IPS-18c (cell line): ENCODE measurements at regions not wholly inside any gene's neighbourhood (a gene's known extent, or its start where the extent isn't known, plus 50 kb on each side); places are given as distances from the start of the nearest gene placed in this dataset.
A peak's percentile ranks its signal among the peaks of the same experiment; 100 is the strongest.
"Not testable (repeated sequence)": the region's sequence is repeated elsewhere in the genome, so short reads cannot be mapped to it uniquely, and the experiment has no call there.

ENCODE experiments used
- H3K4me3 ChIP-seq: 2 replicates; pipeline ENCODE4 v1.7.0; 2013; ENCODE audit warnings: low read depth, mild to moderate bottlenecking, low read length, moderate library complexity; ENCODE audit not compliant: insufficient read depth
- H3K9me3 ChIP-seq: one replicate; pipeline ENCODE4 v1.6.1; 2013; ENCODE audit warnings: mild to moderate bottlenecking, low read length, moderate library complexity; ENCODE audit not compliant: control insufficient read depth, insufficient read depth

GRCh38 chr6:27726619-27727023 lies 185.6 kb downstream of the OR2B2 start:
- no peaks in the 10 kb centered on the region for H3K9me3 ChIP-seq
- no peak overlapping the region for H3K4me3 ChIP-seq

- Histone ChIP-seq H3K9me3 (no peaks in the 10 kb centered on the region), H3K4me3 (peak overlapping the region; percentile 37; the same call in 1 of the 2 replicates)
Observed at GRCh38 chr6:27720607-27721580, 191.3 kb downstream of the OR2B2 start.

GRCh38 chr6:27719039-27719438 lies 193.2 kb downstream of the OR2B2 start:
- not testable (repeated sequence) for H3K4me3 ChIP-seq, H3K9me3 ChIP-seq

DNA sequence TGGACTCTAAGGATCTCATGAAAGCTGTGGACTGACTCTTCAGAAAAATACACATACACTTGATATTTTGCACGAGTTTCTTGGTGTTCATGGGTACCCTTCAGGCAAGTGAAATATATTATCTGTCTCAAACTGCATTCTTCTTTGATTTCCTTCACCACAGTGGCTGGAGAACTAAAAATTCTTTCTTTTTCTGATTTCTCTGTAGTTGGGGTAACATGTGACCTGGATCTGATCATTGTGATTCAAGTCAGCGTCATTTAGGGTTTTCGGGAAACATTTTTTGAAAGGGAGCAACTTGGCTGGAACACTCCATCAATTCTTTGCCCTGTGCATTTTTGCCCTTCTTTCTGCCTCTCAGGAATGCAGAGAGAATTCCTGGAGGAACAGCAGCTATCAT lies 205.8 kb downstream of the OR2B2 start:
- Histone ChIP-seq H3K9me3 (no peaks in the 10 kb centered on the region), H3K4me3 (no peak overlapping the region)

DNA sequence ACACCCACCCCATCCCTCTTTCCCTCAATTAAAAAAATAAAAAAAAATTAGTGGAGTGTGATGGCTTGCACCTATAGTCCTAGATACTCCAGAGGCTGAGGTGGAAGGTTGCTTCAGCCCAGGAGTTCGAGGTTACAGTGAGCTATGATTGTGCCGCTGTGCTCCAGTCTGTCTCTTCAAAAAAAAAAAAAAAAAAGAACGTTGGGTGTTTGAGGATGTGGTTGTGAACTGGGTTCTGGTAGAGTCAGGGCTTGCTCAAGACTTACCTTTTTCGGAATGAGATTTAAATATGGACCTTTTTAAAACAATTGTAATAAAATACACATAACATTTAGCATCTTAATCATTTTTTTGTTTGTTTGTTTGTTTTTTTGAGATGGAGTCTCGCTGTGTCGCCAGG lies 211.9 kb downstream of the OR2B2 start:
- Histone ChIP-seq H3K9me3 (no peaks in the 10 kb centered on the region), H3K4me3 (no peak overlapping the region)

DNA sequence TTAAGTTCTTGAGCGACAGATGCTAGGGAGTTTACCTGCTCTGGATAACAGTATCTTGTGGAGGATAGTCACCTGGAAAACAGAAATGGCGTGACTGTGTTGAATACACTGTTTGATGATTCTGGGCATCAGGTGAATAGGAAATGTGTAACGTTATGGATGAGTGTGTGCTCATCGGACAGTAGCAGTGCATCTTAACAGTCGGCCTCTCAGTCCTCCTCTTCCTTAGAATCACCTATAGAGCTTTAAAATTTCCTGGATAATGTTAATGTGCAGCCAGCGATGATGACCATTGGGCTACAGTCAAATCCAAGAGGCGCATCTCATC lies 217.7 kb downstream of the OR2B2 start:
- Histone ChIP-seq H3K9me3 (no peaks in the 10 kb centered on the region), H3K4me3 (peak overlapping the region; percentile 78)

DNA sequence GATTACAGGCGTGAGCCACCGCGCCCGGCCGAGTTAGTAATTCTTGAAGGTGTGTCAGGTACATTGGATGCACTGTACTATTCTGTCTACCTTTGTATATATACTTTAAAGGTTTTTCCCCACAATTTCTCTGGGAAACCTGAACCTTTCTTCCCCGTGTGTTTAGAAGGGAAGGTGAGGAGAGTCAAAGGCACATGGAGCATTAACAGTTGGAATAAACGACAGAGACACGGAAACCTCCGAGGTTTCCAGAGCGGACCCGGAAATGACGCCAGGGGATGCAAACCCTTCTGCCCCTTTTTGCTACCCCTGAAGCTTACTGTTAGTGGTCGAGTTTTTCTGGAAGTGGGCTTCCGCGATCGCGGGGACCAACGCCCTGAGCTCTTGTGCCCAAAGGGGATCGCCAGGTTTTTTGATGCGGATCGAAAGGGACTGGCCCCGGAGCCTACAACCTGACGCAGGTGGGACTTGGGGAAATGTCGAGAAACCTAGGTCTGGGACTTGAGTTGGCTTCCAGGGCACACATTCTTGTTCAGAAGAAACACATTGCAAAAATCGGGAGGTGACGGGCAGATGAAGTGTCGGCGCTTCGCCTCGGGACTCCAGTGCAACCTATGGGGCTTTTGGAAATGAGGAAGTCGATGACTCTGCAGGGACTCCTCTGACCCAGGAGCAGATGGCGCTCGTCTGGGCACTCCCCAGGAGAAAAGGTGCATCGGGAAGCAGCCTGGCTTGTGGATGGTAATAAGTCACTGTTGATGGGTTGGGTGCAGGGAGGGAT lies 218.2 kb downstream of the OR2B2 start:
- no peaks in the 10 kb centered on the region for H3K9me3 ChIP-seq
- H3K4me3 ChIP-seq = peak overlapping the region; percentile 78

DNA sequence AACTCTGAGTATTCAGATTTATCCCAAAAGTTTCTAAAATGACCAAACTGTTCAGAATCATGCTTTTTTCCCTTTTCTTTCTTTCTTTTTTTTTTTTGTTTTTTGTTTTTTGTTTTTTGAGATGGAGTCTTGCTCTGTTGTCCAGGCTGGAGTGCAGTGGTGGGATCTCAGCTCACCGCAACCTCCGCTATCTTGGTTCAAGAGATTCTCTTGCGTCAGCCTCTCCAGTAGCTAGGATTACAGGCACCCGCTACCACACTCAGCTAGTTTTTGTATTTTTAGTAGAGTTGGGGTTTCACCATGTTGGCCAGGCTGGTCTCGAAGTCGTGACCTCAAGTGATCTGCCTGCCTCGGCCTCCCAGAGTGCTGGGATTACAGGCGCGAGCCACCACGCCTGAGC lies 219.2 kb upstream of the ZNF184 start:
- not testable (repeated sequence) for H3K9me3 ChIP-seq

GRCh38 chr6:27688014-27688586 lies 215.2 kb upstream of the ZNF184 start:
- Histone ChIP-seq H3K4me3 (peak overlapping the region; percentile 88), H3K9me3 (no peaks in the 10 kb centered on the region)

More for the DNA sequence above, 219.2 kb upstream of the ZNF184 start:
- not testable (repeated sequence) for H3K4me3 ChIP-seq

DNA sequence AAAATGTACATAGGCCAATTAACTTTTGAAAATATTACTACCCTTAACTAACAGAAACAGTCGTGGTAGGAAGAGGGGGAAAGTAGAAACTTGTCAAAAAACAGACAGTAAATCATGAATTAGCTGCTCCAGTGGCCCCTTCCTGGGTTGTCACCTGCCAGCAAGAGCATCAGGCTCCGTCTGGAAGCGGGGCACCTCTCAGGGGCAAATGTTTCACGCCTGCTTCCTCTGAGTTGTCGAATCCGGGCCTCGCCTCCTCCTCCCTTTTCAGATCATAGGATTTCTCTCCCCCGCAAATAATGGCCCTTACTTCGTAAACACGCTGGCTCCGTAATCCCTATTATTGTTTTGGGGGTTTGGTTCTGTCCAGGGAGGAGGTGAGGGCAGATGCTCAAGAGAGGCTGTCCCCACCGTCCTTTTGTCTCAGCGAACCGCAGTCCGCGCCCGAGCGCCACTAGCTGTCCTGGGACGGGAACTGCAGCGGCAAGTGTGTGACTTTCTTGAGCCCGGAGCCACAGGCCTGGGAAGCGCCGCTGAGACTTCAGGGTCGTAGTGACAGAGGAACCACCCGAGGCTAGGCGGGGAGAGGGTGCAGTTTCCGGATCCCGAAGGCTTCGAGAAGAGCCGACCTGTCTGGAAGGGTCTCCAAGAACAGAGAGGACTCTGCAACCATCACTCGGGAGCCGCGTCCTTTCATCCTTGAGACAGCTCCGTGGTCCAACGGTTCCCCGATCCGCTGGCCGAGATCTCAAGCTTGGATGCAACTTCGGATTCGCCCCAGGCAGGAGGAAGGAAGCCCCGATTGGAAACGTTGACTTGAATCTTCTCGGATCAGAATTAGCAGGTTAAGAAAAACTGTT lies 214.5 kb upstream of the ZNF184 start:
- Histone ChIP-seq H3K4me3 (peak overlapping the region; percentile 88), H3K9me3 (peaks cover 2% of the 10 kb centered on the region)

- no peak overlapping the region for H3K4me3 ChIP-seq
- H3K9me3 ChIP-seq = peaks cover 3% of the 10 kb centered on the region
Observed at GRCh38 chr6:27685279-27685678, 212.4 kb upstream of the ZNF184 start.

- Histone ChIP-seq H3K4me3 (peak overlapping the region; percentile 24; the same call in 1 of the 2 replicates), H3K9me3 (peaks cover 3% of the 10 kb centered on the region)
Observed at GRCh38 chr6:27684264-27685211, 211.6 kb upstream of the ZNF184 start.

GRCh38 chr6:27679964-27680694 lies 207.2 kb upstream of the ZNF184 start:
- H3K4me3 ChIP-seq = peak overlapping the region; percentile 53
- H3K9me3 ChIP-seq = peaks cover 3% of the 10 kb centered on the region

- Histone ChIP-seq H3K4me3 (peak overlapping the region; percentile 53), H3K9me3 (peaks cover 3% of the 10 kb centered on the region)
Observed at GRCh38 chr6:27679308-27679963, 206.5 kb upstream of the ZNF184 start.

DNA sequence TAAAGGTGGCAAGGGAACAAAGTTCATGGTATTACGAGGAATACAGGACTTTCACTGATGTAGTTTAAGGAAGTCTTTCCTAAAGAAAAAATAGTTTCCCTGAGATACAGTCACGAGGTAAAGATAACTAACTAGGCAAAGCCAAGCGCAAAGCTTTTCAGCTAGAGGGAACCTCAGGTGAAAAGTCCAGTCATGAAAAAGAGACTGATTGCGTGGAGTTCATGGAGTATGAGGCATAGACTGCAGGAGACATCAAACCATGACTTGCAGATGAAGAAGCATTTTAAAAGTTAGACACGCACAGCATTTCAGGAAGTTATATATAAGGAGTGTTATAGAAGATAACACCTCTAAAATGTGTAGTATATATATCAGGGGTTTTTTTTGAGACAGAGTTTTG lies 205.6 kb upstream of the ZNF184 start:
- H3K4me3 ChIP-seq = no peak overlapping the region
- H3K9me3 ChIP-seq = peaks cover 3% of the 10 kb centered on the region
